GM19397 (cell line): ENCODE measurements at regions not wholly inside any gene's neighbourhood (a gene's known extent, or its start where the extent isn't known, plus 50 kb on each side); places are given as distances from the start of the nearest gene placed in this dataset.
"Not testable (repeated sequence)": the region's sequence is repeated elsewhere in the genome, so short reads cannot be mapped to it uniquely, and the experiment has no call there.

Source experiments
- ATAC-seq: cut with Tn5 transposase; IDR thresholded peaks from one replicate; pipeline ENCODE4 v1.9.1; 2021; ENCODE audit warnings: mild to moderate bottlenecking, moderate library complexity; ENCODE audit not compliant: unreplicated experiment

GRCh38 chr4:79747252-79747651, 325.8 kb downstream of the ANTXR2 start:
- no peak for ATAC-seq

- ATAC-seq, result no peak
Observed at GRCh38 chr4:79743014-79743413, 330.0 kb downstream of the ANTXR2 start.

GRCh38 chr4:79739912-79740311, 331.9 kb upstream of the GK2 start:
- no peak for ATAC-seq

GRCh38 chr4:79723507-79723906, 315.5 kb upstream of the GK2 start:
- no peak for ATAC-seq

- no peak for ATAC-seq
Observed at GRCh38 chr4:79700356-79700755, 292.3 kb upstream of the GK2 start.

GRCh38 chr4:79697444-79697843, 289.4 kb upstream of the GK2 start:
- no peak for ATAC-seq

- ATAC-seq, result not testable (repeated sequence)
Observed at GRCh38 chr4:79696534-79696933, 288.5 kb upstream of the GK2 start.

- no peak for ATAC-seq
Observed at GRCh38 chr4:79695848-79696247, 287.8 kb upstream of the GK2 start.

GRCh38 chr4:79689740-79690139, 281.7 kb upstream of the GK2 start:
- ATAC-seq, result no peak

- no peak for ATAC-seq
Observed at GRCh38 chr4:79688691-79689090, 280.7 kb upstream of the GK2 start.

- ATAC-seq, result no peak
Observed at GRCh38 chr4:79687006-79687405, 279.0 kb upstream of the GK2 start.

GRCh38 chr4:79685542-79685941, 277.5 kb upstream of the GK2 start:
- no peak for ATAC-seq

GRCh38 chr4:79684516-79684915, 276.5 kb upstream of the GK2 start:
- ATAC-seq, result no peak

- no peak for ATAC-seq
Observed at GRCh38 chr4:79682801-79683530, 274.9 kb upstream of the GK2 start.

- no peak for ATAC-seq
Observed at GRCh38 chr4:79682161-79682560, 274.1 kb upstream of the GK2 start.

GRCh38 chr4:79679859-79680258, 271.8 kb upstream of the GK2 start:
- ATAC-seq, result no peak

GRCh38 chr4:79678472-79679202, 270.6 kb upstream of the GK2 start:
- no peak for ATAC-seq

GRCh38 chr4:79676705-79677104, 268.7 kb upstream of the GK2 start:
- no peak for ATAC-seq

GRCh38 chr4:79674906-79675305, 266.9 kb upstream of the GK2 start:
- ATAC-seq, result not testable (repeated sequence)

- no peak for ATAC-seq
Observed at GRCh38 chr4:79673898-79674297, 265.9 kb upstream of the GK2 start.

- no peak for ATAC-seq
Observed at GRCh38 chr4:79673377-79673776, 265.3 kb upstream of the GK2 start.

- ATAC-seq, result no peak
Observed at GRCh38 chr4:79666875-79667274, 258.8 kb upstream of the GK2 start.
